ENCODE measurements at regions not wholly inside any gene's neighbourhood (a gene's known extent, or its start where the extent isn't known, plus 50 kb on each side); places are given as distances from the start of the nearest gene placed in this dataset.
A peak's percentile ranks its signal among the peaks of the same experiment; 100 is the strongest.

DNA sequence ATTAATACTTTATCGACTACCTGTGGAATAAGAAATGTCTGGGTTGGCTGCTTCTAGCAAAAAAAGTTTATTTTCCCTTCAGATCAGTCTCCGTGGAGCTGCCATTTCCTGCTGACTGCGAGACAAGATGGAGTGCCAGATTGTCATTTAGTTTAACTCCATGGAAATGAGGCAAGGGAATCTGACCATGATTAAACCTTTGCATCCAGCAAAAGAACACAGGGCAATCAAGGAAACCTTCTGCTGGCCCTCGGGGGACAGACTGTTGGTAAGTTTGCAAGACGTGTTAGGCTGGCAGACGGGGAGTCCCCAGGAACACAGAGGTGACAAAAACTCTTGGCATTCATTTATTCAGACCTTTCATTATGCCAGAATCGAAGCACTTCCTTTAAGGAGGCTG lies 52.2 kb upstream of the SPACA1 start:
- no peak for DNase-seq

DNA sequence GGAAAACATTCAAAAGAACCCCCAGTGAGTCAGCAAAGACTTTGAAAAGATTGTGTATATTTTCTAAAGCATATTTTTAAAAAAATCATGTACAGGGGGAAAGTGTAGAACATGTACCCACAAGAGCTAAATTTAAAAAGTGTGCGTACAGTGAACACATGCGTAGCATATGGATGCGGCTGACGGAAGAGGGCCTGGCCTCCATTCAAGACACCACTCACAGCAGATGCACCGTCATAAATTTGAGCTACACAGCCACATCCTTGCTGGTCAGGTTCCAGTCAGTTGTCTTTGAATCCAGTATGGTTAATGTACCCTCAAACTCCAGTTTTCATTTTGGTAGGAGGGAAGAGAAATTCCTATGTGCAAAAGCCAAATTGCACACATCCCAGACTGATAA lies 54.3 kb upstream of the SPACA1 start:
- no peak for DNase-seq

DNA sequence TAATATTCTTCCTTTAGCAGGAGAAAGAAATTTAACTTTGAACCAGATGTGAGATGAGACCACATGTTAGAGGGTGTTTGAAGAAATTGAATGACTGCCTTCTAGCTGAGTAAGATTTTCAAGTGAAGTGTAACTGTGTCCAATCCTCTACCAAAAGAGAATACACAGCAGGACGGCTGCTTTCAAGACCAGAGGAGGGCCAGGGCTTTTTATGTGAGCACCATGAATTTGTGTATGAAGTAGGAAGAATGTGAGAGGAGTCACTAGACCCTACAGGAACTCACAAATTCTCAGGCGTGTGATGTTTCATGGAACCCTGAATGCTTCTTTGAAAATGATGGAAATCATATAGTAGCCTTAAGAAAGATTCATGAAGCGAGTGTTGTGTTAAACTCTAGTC lies 56.8 kb upstream of the SPACA1 start:
- DNase-seq: no peak

DNA sequence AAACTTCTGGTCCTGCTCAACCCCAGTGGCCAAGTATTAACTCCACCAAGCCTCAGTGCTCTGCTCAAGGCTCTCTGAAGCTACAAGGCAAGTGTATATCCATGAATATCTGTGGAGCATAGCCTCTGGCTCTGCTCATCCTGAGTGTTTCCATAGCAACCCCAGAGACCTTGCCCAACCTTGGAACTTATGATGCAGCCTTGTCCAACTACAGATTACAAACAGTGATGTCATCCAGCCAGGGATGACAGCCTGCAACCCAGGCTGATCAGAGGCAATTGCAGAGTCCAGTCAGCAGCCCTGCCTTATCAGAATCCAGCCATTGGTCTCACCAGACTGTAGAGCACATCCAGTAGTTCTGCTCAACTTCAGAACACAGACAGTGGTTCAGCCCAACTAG lies 65.5 kb upstream of the SPACA1 start:
- DNase-seq: no peak

DNA sequence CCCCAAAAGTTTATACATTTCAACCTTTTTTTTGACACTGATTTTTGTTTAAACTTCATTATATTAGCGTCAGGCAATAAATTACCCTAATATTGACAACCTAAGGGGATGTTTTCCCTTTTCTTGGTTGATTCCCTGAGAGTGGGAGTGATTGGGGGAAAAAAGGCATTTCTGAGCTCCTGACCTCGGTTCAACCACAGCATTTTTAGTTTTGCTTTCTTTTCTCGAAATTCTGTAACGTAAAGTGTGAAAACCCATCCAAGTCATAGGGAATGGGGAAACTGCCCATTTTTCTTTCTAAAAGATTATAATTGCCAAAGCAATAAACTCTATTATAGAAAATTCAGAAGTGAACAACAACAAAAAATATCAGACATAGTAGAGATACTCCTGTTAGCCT lies 67.9 kb upstream of the SPACA1 start:
- no peak for DNase-seq

DNA sequence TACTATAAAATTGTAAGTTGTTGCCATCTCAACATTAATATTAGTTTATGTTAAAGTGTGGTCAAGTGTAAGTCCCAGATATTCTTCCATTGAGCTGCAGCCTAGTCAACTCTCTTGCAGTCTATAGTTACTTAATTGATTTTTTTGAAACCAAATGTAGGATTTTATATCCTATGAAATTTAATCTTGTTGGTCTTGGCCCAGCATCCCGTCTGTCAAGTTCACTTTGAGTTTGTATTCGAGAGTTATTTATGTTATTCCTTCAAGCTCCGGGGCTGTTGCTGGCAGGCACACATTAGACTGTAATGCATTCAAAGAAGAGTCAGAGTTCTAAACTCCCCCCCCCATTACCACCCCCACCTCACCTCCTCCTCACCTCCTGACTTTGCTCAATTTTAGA lies 71.0 kb upstream of the SPACA1 start:
- DNase-seq: no peak

DNA sequence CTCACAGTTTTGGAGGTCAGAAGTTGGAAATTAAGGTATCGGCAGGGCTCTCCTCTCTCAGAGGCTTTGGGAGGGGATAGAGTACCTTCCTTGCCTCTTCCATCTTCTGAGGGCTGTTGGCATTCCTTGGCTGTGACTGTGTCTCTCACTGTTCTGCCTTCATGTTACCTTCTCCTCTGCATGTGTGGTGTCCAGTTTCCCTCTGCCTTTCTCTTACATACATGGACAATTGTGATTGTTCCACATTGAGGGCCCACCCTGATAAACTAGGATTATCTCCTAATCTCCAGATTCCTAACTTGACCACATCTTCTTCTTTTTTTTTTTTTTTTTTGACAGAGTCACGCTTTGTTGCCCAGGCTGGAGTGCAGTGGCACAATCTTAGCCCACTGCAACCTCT lies 72.1 kb upstream of the SPACA1 start:
- DNase-seq: no peak

DNA sequence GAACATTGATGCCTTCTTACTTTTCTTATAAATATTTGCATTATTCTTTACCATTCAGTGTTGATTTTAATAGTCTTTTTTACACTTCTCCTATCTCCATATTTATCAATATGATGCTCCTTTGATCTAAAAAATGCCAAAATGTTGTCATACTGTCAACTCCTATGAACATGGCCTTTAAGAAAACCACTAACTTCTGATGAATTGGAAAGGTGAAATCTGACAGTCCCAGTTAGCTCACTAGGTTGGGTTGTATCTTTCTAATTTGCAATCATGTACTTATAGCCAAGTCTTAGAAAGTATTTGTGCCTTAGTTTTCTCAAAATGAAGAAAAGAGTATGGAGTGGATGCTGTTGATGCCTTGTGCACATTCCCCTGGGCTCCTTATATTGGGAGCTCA lies 75.4 kb upstream of the SPACA1 start:
- no peak for DNase-seq

DNA sequence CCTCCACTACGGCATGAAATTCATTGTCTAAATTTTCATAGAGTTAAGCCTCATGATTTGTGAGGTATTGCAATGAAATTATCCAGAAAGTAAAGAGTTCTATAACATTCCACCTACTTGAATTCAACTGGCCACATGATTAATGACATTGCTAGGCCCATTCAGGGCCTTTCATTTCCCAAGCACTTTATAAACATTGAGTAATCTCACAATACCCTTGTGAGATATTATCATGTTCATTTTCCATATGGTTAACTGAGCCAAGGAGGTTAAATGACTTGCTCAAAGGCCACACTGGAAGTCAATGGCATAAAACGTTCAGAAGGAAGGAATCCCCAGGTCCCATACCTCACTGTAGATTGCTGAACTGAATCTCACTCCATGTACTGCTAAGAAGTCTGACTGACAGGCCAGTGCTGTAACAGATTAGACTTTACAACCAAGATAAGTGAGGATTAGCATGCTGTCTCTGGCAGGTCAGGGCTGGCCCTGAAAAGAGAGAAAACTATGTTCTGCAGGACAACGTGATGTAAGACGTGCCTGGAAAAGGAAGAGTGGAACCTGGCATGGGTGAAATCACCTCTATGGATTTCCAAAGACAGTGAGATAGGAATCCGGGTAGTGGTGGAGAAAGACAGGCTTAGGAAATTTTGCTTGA lies 75.9 kb upstream of the SPACA1 start:
- DNase-seq: no peak

DNA sequence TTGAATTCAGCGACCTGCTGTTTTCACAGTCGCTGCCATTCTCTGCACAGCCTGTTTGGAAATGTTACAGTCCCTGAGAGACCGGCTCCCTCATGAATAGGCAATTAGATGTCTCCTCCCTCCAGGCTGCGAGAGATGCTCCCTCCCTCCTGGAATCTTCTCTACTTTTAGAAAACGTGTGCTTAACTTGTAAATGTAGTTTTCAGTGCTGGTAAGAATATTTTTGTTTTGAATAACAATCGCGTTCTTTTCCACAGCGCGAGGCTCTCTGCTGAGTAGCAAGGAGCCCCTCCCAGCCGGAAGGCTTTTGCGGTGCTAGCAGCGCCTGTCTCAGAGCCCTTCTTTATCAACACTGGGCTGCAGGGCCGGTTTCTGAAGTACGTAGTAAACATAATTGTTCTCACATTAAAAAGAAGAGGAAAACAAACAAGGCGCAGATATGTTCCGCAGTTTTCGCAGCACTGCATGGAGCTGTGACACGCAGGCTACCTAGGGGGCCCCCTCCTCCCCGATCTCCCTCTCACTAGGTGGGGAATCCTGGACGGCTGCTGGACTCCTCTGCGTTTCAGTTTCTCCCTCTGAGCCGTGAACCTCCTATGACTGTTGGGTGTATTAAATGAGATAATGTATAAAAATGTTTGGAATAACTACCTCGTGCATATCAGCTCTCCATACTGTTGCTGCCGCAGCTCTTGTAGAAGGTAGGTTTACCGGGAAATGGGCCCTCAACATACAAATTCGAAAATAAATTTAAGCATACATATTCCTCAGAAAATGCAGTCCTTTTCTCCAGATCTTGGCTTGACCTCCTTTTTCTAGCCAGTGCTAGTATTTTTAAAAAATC lies 79.0 kb upstream of the SPACA1 start:
- DNase-seq: peak; percentile 79

DNA sequence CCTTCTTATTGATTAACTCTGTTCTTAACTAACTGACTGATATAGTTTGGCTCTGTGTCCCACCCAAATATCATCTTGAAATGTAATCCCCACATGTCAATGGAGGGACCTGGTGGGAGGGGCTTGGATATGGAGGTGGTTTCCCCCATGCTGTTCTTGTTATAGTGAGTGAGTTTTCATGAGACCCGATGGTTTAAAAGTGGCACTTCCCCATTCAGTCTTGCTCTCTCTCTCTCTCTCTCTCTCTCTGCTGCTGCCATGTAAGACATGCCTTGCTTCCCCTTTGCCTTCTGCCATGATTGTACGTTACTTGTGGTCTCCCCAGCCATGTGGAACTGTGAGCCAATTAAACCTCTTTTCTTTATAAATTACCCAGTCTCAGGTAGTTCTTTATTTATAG lies 81.8 kb upstream of the SPACA1 start:
- DNase-seq: no peak

DNA sequence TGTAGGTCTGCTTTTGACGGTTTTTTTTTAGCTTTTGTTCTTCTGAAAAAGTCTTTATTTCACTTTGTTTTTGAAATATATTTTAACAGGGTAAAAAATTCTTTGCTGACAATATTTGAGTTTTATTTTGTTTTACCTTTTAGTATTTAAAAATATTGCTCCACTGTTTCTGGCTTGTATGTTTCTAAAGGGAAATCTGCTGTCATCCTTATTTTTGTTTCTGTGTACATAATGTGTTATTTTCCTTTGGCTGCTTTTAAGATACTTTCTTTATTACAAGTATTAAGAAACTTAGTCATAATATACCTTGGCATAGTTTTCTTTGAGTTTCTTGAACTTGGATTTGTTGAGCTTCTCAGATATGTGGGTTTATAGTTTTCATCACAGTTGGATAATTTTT lies 88.6 kb upstream of the SPACA1 start:
- DNase-seq: no peak

DNA sequence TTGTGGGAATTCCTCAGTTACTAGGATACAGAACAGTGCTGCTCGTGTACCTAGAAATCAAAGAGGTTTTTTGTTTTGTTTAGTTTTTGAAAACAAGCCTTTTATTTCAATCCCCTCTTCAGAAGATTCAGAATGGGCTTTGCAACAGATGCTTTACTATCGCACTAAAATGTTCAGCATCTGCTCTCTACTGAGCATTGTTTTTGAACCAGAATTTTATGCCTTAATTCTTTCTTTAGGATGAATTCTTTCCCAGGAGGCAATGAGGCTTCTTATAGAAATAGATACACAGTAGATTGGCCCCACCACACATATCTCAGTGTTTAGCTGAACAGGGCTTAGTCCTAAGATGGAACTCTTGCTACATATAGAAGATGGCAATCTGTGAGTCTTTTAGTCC lies 95.9 kb upstream of the SPACA1 start:
- no peak for DNase-seq

DNA sequence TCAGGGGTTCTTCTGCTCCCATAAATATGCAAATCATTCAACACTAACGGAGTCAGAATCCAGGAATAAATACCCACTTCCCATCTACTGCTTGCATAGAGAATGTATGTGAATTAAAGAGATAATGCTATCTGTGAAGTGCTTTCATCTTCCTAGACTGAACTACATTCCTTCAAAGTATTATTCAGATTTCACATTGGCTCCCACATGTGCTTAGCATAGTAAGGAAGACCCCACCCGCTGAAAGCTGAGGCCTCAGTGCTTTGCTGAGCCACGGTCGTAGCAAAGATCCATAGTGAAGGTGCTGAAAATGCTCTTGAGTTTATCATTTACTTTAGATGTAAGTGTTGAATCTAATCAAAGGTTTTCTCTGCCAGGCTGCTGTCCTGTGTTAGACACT lies 97.0 kb upstream of the SPACA1 start:
- no peak for DNase-seq

DNA sequence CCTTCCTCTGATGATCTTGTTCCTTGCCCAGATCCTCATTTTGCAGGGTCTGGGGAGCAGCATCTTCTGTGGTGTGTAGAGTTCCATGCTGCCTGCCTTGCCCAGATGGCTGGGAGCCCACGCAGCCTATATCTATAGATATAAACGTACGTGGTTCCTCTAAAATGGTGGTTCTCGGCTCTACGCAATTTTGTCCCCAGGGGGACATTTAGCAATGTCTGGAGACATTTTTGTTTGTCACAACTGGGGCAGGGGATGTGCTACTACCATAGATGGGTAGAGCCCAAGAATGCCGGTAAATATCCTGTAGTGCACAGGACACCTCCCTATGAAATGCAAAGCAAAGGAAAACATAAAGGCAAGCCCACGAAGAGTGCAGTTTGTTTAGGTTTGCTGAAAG lies 98.4 kb upstream of the SPACA1 start:
- DNase-seq: no peak

DNA sequence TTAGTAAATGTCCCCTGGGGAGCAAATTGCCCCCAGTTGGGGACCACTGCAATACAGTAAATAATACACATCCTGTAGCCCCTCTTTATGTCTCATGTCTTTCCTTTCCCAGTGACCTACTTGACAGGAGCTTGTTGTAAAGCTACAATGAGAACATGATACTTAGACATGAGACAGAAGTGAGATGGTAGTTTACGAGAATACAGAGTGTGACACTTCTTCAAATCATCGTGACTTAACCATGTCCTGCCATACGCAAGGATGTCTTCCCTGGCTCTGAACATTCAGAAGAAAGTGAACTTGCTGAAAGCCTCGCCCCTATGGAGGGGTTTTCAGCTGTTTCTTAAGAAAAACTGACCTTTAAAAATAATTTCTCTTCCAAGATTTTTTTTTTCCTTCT lies 101.0 kb upstream of the SPACA1 start:
- no peak for DNase-seq

DNA sequence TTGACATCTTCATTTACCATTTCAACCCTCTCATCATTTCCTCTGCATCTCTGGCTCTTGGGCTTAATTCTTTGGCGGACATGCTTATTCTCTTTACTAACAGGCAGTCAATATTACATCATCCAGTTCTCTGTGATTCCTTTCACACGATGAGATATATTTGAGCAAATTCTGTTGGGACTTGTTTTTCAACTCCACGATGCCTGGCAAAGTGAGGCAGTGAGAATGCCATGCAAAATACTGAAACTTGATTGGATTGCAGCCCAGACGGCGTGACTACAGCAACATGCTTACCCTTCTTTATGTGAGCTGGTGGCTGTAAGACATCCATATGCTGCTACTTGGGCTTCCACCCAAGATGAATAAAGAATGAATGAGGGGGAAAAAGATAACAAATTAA lies 101.7 kb upstream of the SPACA1 start:
- DNase-seq: no peak

DNA sequence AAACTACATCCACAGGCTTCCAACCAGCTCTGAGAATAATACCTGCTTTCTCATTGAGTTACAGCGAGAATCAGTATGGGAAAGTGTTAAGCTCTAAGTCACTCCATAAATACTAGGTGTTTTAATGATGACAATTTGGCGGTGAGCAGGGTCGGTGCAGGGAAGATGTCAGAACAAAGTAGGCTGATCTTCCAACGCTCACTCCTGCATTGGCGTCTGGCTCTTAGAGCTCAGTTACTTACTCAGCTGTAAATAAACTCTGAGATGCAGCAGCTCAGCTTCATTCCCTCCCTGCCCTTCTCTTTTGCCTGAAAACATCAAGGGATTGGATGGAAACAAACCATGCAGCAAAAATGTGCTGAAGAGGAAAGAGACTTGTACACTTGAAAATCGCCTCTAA lies 102.5 kb upstream of the SPACA1 start:
- no peak for DNase-seq

DNA sequence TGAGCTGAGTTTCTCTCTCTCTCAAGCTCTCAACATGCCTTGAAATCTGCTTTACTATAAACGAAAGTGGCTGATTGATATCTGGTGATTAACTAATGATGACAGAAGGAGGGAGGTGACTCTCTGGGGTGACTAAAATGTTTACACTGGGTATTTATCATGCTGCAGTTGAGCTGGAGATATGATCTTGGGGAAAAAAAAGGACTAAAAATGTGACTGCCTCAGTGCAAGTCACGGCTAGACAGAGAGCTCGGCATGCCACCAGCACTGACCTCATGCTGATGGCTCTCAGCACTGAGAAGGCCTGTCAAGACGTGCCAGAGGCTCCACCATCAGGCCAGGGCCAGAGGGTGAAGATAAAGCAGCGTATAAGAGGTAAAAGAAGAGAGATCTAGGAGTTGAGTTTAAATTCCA lies 103.1 kb upstream of the SPACA1 start:
- DNase-seq: no peak

DNA sequence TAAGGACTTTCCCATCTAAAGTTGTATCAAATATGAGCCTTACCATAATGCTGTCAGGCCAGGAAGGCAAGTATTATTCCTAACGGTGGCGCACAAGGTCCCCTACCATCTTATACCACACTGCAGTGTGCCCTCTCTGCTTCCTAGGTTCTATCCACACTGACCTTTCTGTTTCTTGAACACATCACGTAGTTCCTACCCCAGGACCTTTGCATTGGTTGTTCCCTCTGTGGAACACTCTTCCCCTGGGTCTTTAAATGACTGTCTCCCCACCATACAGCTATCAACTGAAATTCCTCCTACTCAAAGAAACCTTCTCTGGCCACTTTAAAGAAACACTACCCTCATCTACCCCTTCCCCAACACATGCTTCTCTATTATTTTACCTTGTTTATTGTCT lies 104.5 kb upstream of the SPACA1 start:
- no peak for DNase-seq

DNA sequence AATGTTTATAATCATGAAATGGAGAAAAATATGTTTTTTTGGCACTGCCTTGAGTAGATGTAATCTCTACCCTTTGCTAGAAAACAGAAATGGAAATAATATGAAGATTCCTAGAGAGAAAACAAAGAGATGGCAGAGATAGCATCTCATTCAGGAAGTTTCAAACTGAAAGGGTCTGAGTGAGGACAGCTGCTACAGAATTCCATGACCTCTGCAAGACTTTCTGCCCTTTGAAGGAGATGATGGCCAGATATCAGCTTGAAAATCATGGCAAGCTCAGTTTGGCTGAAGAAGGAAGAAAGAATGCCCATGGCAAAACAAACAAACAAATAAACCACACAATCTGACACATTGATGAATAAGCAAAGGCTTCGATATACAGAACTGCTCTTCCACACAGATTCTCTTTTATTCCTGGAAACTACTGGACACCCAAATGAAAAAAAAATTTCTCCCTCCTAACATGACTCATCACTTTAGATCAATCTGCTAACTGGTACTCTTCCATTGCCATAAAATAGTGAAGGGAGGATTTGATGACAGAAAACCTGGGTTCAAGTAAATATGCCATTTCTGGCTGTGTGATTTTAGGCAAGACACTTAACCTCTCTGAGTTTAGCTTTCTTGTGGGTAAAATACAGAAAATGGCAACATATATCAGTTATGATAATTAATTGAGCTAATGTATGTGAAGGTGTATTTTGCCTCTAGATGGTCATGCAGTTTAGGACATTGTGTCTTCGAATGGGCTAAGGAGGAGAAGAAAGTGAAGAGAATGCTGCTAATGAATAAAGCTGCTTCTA lies 105.9 kb upstream of the SPACA1 start:
- no peak for DNase-seq

DNA sequence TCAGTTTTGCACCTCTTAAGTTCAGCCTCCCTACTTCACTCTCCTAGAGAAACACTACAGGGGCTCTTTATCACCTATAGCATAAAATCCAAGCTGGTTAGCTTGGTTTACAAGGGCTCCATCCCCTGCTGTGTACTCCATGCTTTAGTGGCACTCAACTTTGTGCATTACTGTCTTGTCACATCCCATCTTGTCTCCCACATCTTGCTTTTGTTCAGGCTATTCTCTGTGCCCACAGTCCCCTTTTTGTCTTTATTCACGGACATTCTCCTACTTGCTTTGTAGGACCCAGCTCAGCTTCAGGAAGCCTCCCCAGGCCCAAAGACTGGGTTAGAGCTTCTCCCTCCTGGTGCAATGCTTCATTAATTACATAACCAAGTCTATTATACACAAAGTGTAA lies 107.9 kb upstream of the SPACA1 start:
- DNase-seq: no peak

DNA sequence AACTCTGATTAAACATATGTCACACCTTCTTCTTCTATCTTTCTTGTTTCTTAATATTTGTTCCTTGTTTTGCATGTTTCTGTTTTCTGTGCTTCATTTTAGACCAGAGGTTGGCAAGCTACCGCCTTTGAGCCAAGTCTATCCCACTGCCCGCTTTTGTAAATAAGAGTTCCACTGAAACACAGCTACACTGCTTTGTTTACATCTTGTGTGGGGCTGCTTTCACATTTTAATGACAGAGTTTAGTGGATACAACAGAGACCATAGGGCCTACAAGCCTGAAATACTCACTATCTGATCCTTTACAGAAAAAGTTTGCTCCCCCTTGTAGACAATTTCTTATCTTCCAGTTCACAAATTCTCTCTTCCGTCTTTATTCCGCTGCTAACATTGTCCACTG lies 109.4 kb upstream of the SPACA1 start:
- no peak for DNase-seq

DNA sequence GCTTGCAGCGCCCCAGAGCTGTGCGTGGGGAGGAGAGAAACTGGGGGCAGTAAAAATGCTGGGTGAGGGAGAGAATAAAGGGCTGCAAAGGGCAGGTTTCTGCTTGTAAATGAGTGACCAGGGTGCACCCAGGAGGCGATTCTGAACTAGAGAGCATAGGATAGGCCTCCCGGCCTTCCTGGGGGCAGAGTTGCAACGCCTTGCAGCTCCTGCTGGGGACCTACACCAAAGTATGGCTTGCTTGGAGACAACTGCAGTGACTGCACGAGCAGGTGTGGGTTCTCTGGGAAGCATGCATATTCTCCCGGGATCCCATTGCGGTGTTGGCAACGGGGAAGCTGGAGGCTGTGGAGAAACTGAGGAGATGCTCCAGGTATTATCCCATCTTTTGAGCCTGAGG lies 111.6 kb upstream of the SPACA1 start:
- no peak for DNase-seq
